SH-SY5Y (cell line): ENCODE measurements at regions not wholly inside any gene's neighbourhood (a gene's known extent, or its start where the extent isn't known, plus 50 kb on each side); places are given as distances from the start of the nearest gene placed in this dataset.

Source experiments
- GATA2 ChIP-seq: IDR thresholded peaks from 2 replicates; pipeline ENCODE4 v1.6.1; 2011; ENCODE audit warnings: mild to moderate bottlenecking, low read depth, low read length
- GATA3 ChIP-seq: IDR thresholded peaks from 2 replicates; pipeline ENCODE4 v1.6.1; 2011; ENCODE audit warnings: low read depth, mild to moderate bottlenecking, low read length, moderate library complexity

GRCh38 chr11:23471878-23472277 lies 611.6 kb upstream of the CCDC179 start:
- no peak for TF ChIP-seq GATA3
- TF ChIP-seq GATA2 = no peak

- TF ChIP-seq GATA2 (no peak), GATA3 (no peak)
Measured at GRCh38 chr11:23473782-23474181, 613.5 kb upstream of the CCDC179 start.

- TF ChIP-seq GATA2 (no peak), GATA3 (no peak)
Measured at GRCh38 chr11:23480736-23481135, 620.5 kb upstream of the CCDC179 start.

- no peak for TF ChIP-seq GATA2
Measured at GRCh38 chr11:23490557-23491235, 630.4 kb upstream of the CCDC179 start.

GRCh38 chr11:23494981-23495380 lies 634.7 kb upstream of the CCDC179 start:
- TF ChIP-seq GATA2 (no peak), GATA3 (no peak)

GRCh38 chr11:23496340-23496739 lies 636.1 kb upstream of the CCDC179 start:
- TF ChIP-seq GATA3 (no peak), GATA2 (no peak)

- no peak for TF ChIP-seq GATA2
- no peak for TF ChIP-seq GATA3
Measured at GRCh38 chr11:23497040-23497439, 636.8 kb upstream of the CCDC179 start.

- TF ChIP-seq GATA2 = no peak
- no peak for TF ChIP-seq GATA3
Measured at GRCh38 chr11:23502389-23502788, 642.1 kb upstream of the CCDC179 start.

- no peak for TF ChIP-seq GATA2
- TF ChIP-seq GATA3 = no peak
Measured at GRCh38 chr11:23502826-23503225, 642.6 kb upstream of the CCDC179 start.

- no peak for TF ChIP-seq GATA3
- TF ChIP-seq GATA2 = no peak
Measured at GRCh38 chr11:23509023-23509422, 648.7 kb upstream of the CCDC179 start.

- no peak for TF ChIP-seq GATA2
- no peak for TF ChIP-seq GATA3
Measured at GRCh38 chr11:23509821-23510220, 649.5 kb upstream of the CCDC179 start.

- TF ChIP-seq GATA2 (no peak), GATA3 (no peak)
Measured at GRCh38 chr11:23519194-23519593, 658.9 kb upstream of the CCDC179 start.

GRCh38 chr11:23520226-23520960 lies 660.1 kb upstream of the CCDC179 start:
- TF ChIP-seq GATA2 (no peak), GATA3 (no peak)

- TF ChIP-seq GATA3 (no peak), GATA2 (no peak)
Measured at GRCh38 chr11:23536907-23537306, 676.6 kb upstream of the CCDC179 start.

- TF ChIP-seq GATA2 (no peak), GATA3 (no peak)
Measured at GRCh38 chr11:23539556-23539955, 679.3 kb upstream of the CCDC179 start.
